Heart right ventricle (tissue), 16 donors: ENCODE measurements at regions not wholly inside any gene's neighbourhood (a gene's known extent, or its start where the extent isn't known, plus 50 kb on each side); places are given as distances from the start of the nearest gene placed in this dataset.

Source experiments
- ATAC-seq, 8 donors: fragments of 200-7000 bp; cut with Tn5 transposase; one replicate each; pipeline ENCODE4 v1.9.1; 2020; ENCODE audit warnings: mild to moderate bottlenecking in 8 of 8, moderate library complexity in 8 of 8, moderate number of reproducible peaks in 1 of 8
- DNase-seq, 2 donors: peaks; one replicate each; pipeline ENCODE4 v3.0.0-alpha.2; 2020
- H3K27ac ChIP-seq, 10 donors: fragments of 200-600 bp; sonication (generic) in 2 of 10; one replicate each; pipeline versions ENCODE4 v1.5.0 to v1.8.0; 2020 to 2022; ENCODE audit warnings: mild to moderate bottlenecking in 3 of 10
- H3K27me3 ChIP-seq, 7 donors: fragments of 200-600 bp; one replicate each; pipeline ENCODE4 v1.8.0; 2021 to 2022; ENCODE audit warnings: mild to moderate bottlenecking in 2 of 7
- H3K36me3 ChIP-seq, 9 donors: fragments of 200-600 bp; sonication (generic) in 1 of 9; one replicate each; pipeline versions ENCODE4 v1.5.0 to v1.8.0; 2020 to 2022; ENCODE audit warnings: mild to moderate bottlenecking in 2 of 9
- H3K4me1 ChIP-seq, 9 donors: fragments of 200-600 bp; sonication (generic) in 1 of 9; one replicate each; pipeline versions ENCODE4 v1.5.0 to v1.8.0; 2020 to 2022; ENCODE audit warnings: mild to moderate bottlenecking in 4 of 9
- H3K4me3 ChIP-seq, 10 donors: fragments of 200-600 bp; sonication (generic) in 2 of 10; one replicate each; pipeline versions ENCODE4 v1.5.0 to v1.8.0; 2020 to 2022; ENCODE audit warnings: mild to moderate bottlenecking in 7 of 10, moderate library complexity in 2 of 10
- H3K9me3 ChIP-seq, 11 donors: fragments of 200-600 bp in 10 of 11; sonication (generic) in 2 of 11; one replicate each; pipeline versions ENCODE4 v1.5.0 to v1.8.0; 2013 to 2022; ENCODE audit warnings: mild to moderate bottlenecking in 2 of 11, control low read depth in 1 of 11, moderate library complexity in 1 of 11
- WGBS, 2 donors: extraction: QIAGEN DNeasy Blood & Tissue Kit; methylation state at CpG; one replicate each; pipeline ENCODE4 v1.1.7; 2013; ENCODE audit warnings: inconsistent platforms in 1 of 2; 5-methylcytosine and 5-hydroxymethylcytosine counted together
- intact Hi-C, 10 donors: fragments of 100-400 bp; cut with DNase I; formaldehyde crosslinking; loops; one replicate each; pipeline versions ENCODE4 v1.11.1 to v1.14.2; 2022
- TF ChIP-seq, protein P1 (sequence below), 9 donors: fragments of 200-600 bp; sonication (generic) in 2 of 9; IDR thresholded peaks; one replicate each; pipeline versions ENCODE4 v1.5.0 to v1.8.0; 2021 to 2022; ENCODE audit warnings: antibody characterized with exemption in 9 of 9, mild to moderate bottlenecking in 5 of 9, moderate library complexity in 1 of 9
- donor health status: Arrhythmogenic right ventricular cardiomyopathy.
- donor health status: ischemic (EF 13 %, LVEDD 7.1; RV severe dilation, severe dysfunction).
- donor health status: healthy with polysubstance abuse.
- donor health status: DM: no; HTN: yes; CAD: no.
- donor health status: DM: no; HTN: no; CAD: no.
- donor health status: ischemic (EF 25% LVEDD 6.9; RV normal size, moderate dysfunction).
- donor health status: ischemic (EF 25% LVEDD 5.7; RV mildly dilated, moderate dysfunction).
- donor health status: healthy.
- donor health status: DM: yes; HTN: yes; CAD: no.
- donor health status: Ischemic cardiomyopathy.
- donor health status: ischemic (EF 35%, LVEDD 5.7; RV mildly dilated, moderate dysfunction).
- donor health status: nonischemic (EF 11% LVEDD 7.7; RV severe dilation, severe dysfunction).
- donor health status: DM: yes; HTN: yes; CAD: no.
- donor health status: PGD.
- donor health status: ischemic (EF 29% LVEDD 5.4; RV normal size, mild dysfunction).
- donor health status: nonischemic (EF 23%, LVEDD 6.1; RV moderate dilation, normal function).

GRCh38 chr2:82124629-82125028 is 1820.1 kb upstream of the LRRTM1 start:
- Histone ChIP-seq H3K4me1 (no peaks in the 10 kb centered on the region), H3K27ac (no peak overlapping the region), H3K36me3 (no peaks in the 10 kb centered on the region), H3K4me3 (no peak overlapping the region), H3K9me3 (peaks cover 0 to 12% (median 0%) of the 10 kb centered on the region in 11 donors), H3K27me3 (no peaks in the 10 kb centered on the region)
- DNase-seq (no peak), ATAC-seq (no peak)
- intact Hi-C loops, result no loop called here
- TF ChIP-seq, protein P1, sequence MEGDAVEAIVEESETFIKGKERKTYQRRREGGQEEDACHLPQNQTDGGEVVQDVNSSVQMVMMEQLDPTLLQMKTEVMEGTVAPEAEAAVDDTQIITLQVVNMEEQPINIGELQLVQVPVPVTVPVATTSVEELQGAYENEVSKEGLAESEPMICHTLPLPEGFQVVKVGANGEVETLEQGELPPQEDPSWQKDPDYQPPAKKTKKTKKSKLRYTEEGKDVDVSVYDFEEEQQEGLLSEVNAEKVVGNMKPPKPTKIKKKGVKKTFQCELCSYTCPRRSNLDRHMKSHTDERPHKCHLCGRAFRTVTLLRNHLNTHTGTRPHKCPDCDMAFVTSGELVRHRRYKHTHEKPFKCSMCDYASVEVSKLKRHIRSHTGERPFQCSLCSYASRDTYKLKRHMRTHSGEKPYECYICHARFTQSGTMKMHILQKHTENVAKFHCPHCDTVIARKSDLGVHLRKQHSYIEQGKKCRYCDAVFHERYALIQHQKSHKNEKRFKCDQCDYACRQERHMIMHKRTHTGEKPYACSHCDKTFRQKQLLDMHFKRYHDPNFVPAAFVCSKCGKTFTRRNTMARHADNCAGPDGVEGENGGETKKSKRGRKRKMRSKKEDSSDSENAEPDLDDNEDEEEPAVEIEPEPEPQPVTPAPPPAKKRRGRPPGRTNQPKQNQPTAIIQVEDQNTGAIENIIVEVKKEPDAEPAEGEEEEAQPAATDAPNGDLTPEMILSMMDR (IDR thresholded peaks at IDR 0.05), result no peak
- 66% methylated on average over 3 of the region's 3 CpGs for WGBS, 2 donors

- 87 to 89% methylated on average over 5 of the region's 5 CpGs for WGBS, 2 donors
- no peak overlapping the region for H3K27ac ChIP-seq
- H3K27me3 ChIP-seq, result no peaks in the 10 kb centered on the region
- DNase-seq (no peak), ATAC-seq (no peak)
- TF ChIP-seq, protein P1 (IDR thresholded peaks at IDR 0.05), result no peak
- no peaks in the 10 kb centered on the region for H3K36me3 ChIP-seq
- intact Hi-C loops, result no loop called here
- H3K4me3 ChIP-seq, result no peak overlapping the region
- no peaks in the 10 kb centered on the region for H3K4me1 ChIP-seq
- no peaks in the 10 kb centered on the region for H3K9me3 ChIP-seq
Observed at GRCh38 chr2:82120654-82121053, 1816.1 kb upstream of the LRRTM1 start.

DNA sequence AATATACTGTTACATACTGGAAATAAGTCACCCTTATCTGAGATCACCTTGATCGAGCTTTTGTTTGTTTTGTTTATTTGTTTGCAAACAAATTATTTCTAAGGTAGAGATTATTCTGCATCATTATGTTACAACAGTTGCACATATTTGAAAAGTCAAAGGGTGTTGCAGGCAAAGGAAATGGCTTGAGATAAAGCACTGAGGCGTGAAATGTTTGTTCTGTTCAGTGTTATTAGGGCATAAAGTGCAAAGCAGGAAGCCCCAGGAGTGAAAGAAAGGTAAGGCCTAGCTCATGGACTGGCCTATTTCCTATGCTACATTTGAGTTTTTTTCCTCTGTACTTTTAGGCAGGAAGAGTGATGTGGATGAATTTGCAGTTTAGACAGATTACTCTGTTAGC is 1815.6 kb upstream of the LRRTM1 start:
- intact Hi-C loops, result no loop called here
- H3K27me3 ChIP-seq, result no peaks in the 10 kb centered on the region
- TF ChIP-seq, protein P1 (IDR thresholded peaks at IDR 0.05), result no peak
- H3K27ac ChIP-seq, result no peak overlapping the region
- H3K4me3 ChIP-seq, result no peak overlapping the region
- 53 to 68% methylated on average over 2 of the region's 2 CpGs for WGBS, 2 donors
- no peaks in the 10 kb centered on the region for H3K36me3 ChIP-seq
- no peaks in the 10 kb centered on the region for H3K4me1 ChIP-seq
- ATAC-seq (no peak), DNase-seq (no peak)
- H3K9me3 ChIP-seq, result no peaks in the 10 kb centered on the region

- TF ChIP-seq, protein P1 (IDR thresholded peaks at IDR 0.05), result no peak
Observed at GRCh38 chr2:82109418-82109817, 1804.9 kb upstream of the LRRTM1 start.

More at GRCh38 chr2:82109418-82109817, 1804.9 kb upstream of the LRRTM1 start:
- no peak overlapping the region for H3K27ac ChIP-seq
- H3K4me3 ChIP-seq, result no peak overlapping the region
- DNase-seq, result no peak
- H3K36me3 ChIP-seq, result no peaks in the 10 kb centered on the region
- intact Hi-C loops, result loop anchor here in 1 of 10 donors (10.0 kb wide), 1 partner anchor 65 kb away; no protein-coding TSS in a partner anchor
- H3K27me3 ChIP-seq, result no peaks in the 10 kb centered on the region
- WGBS, 2 donors, result 81 to 86% methylated on average over 3 of the region's 3 CpGs
- H3K9me3 ChIP-seq, result peaks cover 0 to 26% (median 0%) of the 10 kb centered on the region in 11 donors
- ATAC-seq, result no peak
- no peaks in the 10 kb centered on the region for H3K4me1 ChIP-seq
